Amniotic epithelial cell (primary cell): ENCODE measurements at regions not wholly inside any gene's neighbourhood (a gene's known extent, or its start where the extent isn't known, plus 50 kb on each side); places are given as distances from the start of the nearest gene placed in this dataset.

Experiments
- DNase-seq: peaks from one replicate; pipeline ENCODE4 v3.0.0-alpha.2; 2010; ENCODE audit warnings: low read depth

- no peak for DNase-seq
Observed at GRCh38 chr18:76771192-76771799, 51.1 kb upstream of the ZNF236 start.

GRCh38 chr18:76767954-76768353, 54.4 kb upstream of the ZNF236 start:
- no peak for DNase-seq

GRCh38 chr18:76766429-76766828, 55.9 kb upstream of the ZNF236 start:
- DNase-seq = no peak

GRCh38 chr18:76765649-76766048, 56.7 kb upstream of the ZNF236 start:
- no peak for DNase-seq

GRCh38 chr18:76764291-76764901, 58.0 kb upstream of the ZNF236 start:
- no peak for DNase-seq

- DNase-seq = no peak
Observed at GRCh38 chr18:76759056-76759455, 63.3 kb upstream of the ZNF236 start.

GRCh38 chr18:76757925-76758324, 64.4 kb upstream of the ZNF236 start:
- no peak for DNase-seq

GRCh38 chr18:76757335-76757734, 65.0 kb upstream of the ZNF236 start:
- DNase-seq = no peak

- no peak for DNase-seq
Observed at GRCh38 chr18:76756531-76757253, 65.7 kb upstream of the ZNF236 start.

- DNase-seq = no peak
Observed at GRCh38 chr18:76754351-76754750, 68.0 kb upstream of the ZNF236 start.

GRCh38 chr18:76752400-76752799, 70.0 kb upstream of the ZNF236 start:
- no peak for DNase-seq

GRCh38 chr18:76750917-76751890, 71.2 kb upstream of the ZNF236 start:
- no peak for DNase-seq

- DNase-seq = no peak
Observed at GRCh38 chr18:76750269-76750668, 72.1 kb upstream of the ZNF236 start.

GRCh38 chr18:76747676-76748075, 74.7 kb upstream of the ZNF236 start:
- DNase-seq = no peak

- no peak for DNase-seq
Observed at GRCh38 chr18:76741346-76741745, 81.0 kb upstream of the ZNF236 start.

- no peak for DNase-seq
Observed at GRCh38 chr18:76736309-76736708, 86.0 kb upstream of the ZNF236 start.

- DNase-seq = no peak
Observed at GRCh38 chr18:76730901-76731300, 91.5 kb upstream of the ZNF236 start.

GRCh38 chr18:76727589-76727988, 94.8 kb upstream of the ZNF236 start:
- no peak for DNase-seq

GRCh38 chr18:76725445-76725844, 96.9 kb upstream of the ZNF236 start:
- DNase-seq = no peak

- DNase-seq = no peak
Observed at GRCh38 chr18:76722224-76723061, 99.9 kb upstream of the ZNF236 start.

GRCh38 chr18:76721207-76721996, 101.0 kb upstream of the ZNF236 start:
- no peak for DNase-seq
